ENCODE measurements at regions not wholly inside any gene's neighbourhood (a gene's known extent, or its start where the extent isn't known, plus 50 kb on each side); places are given as distances from the start of the nearest gene placed in this dataset.

DNA sequence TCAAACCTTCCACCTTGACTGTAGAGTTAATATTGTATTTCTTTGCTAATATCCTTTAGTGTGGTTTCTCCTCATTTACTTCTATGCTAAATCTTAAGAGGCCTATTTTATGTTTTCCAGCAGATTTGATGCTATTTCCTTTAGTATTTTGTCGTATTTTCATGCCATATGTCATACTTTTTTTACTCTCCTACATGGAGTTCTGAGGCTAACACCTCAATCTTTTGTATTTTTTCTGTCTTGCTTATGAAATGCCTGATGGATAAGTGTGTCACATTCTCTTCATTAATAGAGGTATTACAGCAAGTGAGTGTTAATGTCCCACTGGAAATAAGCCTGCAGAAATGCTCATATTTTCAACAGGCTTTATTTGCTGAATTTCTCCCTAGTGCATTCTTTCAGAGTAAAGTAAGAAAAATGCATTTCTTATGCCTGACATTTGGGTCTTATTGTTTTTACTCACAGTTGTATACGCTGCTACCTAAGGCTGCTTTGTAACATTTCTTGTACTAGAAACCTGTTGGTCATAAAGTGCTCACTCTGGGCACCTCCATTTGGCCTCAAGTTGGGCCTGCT is 63.2 kb downstream of the DIPK2A start:
- H3K4me1 ChIP-seq (ENCODE audit: control insufficient read depth, low read length) = peaks cover 34% of the 10 kb centered on the region
- H3K4me3 ChIP-seq (ENCODE audit: low read length) = no peak overlapping the region
- no peaks in the 10 kb centered on the region for H3K36me3 ChIP-seq (ENCODE audit: control insufficient read depth, low read length)
- H3K9me2 ChIP-seq (replicated peaks; ENCODE audit: control insufficient read depth, low read length) = no peaks in the 10 kb centered on the region
- TF ChIP-seq, protein P1, sequence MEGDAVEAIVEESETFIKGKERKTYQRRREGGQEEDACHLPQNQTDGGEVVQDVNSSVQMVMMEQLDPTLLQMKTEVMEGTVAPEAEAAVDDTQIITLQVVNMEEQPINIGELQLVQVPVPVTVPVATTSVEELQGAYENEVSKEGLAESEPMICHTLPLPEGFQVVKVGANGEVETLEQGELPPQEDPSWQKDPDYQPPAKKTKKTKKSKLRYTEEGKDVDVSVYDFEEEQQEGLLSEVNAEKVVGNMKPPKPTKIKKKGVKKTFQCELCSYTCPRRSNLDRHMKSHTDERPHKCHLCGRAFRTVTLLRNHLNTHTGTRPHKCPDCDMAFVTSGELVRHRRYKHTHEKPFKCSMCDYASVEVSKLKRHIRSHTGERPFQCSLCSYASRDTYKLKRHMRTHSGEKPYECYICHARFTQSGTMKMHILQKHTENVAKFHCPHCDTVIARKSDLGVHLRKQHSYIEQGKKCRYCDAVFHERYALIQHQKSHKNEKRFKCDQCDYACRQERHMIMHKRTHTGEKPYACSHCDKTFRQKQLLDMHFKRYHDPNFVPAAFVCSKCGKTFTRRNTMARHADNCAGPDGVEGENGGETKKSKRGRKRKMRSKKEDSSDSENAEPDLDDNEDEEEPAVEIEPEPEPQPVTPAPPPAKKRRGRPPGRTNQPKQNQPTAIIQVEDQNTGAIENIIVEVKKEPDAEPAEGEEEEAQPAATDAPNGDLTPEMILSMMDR (IDR thresholded peaks at IDR 0.05; ENCODE audit: low read depth, low read length, poor library complexity, severe bottlenecking) = no peak
- no peak for TF ChIP-seq EZH2phosphoT487 (IDR thresholded peaks at IDR 0.05; ENCODE audit: borderline replicate concordance, low read length)
- H3K4me2 ChIP-seq (ENCODE audit: low read length) = no peak overlapping the region
- H3K79me2 ChIP-seq (ENCODE audit: control insufficient read depth, low read length) = no peaks in the 10 kb centered on the region
- H3K9me3 ChIP-seq (ENCODE audit: control insufficient read depth, insufficient read depth, low read length) = no peaks in the 10 kb centered on the region
- H3F3A ChIP-seq (ENCODE audit: control insufficient read depth, insufficient read depth) = no peaks in the 10 kb centered on the region
- no peaks in the 10 kb centered on the region for H4K20me1 ChIP-seq (ENCODE audit: control insufficient read depth, insufficient read depth, low read depth, low read length)
- no peak overlapping the region for H3K27ac ChIP-seq (ENCODE audit: low read depth, low read length)
- no peaks in the 10 kb centered on the region for H3K27me3 ChIP-seq (ENCODE audit: control insufficient read depth, low read length)

DNA sequence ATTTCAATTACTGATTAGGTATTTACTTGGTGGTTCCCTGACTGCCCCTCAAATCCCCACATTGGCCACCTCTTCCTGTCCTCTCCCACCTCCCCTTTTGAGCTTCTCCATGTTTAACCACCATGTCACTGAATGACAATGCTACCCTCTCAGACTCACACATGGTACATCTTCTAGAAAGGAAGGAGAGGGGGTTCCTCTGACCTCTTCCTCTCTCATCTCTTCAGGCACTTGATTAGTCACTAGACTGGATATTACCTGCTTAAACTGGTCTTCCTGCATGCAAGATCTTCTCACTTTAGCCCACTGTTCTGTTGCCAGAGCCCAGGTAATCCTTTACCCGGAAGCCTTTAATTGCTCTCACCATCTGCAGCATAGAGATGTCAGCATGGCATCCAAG is 64.9 kb downstream of the DIPK2A start:
- TF ChIP-seq EZH2phosphoT487 (IDR thresholded peaks at IDR 0.05; ENCODE audit: borderline replicate concordance, low read length) = no peak
- TF ChIP-seq, protein P1 (IDR thresholded peaks at IDR 0.05; ENCODE audit: low read depth, low read length, poor library complexity, severe bottlenecking) = no peak
- Histone ChIP-seq H3K4me3 (ENCODE audit: low read length) (no peak overlapping the region), H3K27me3 (ENCODE audit: control insufficient read depth, low read length) (no peaks in the 10 kb centered on the region), H4K20me1 (ENCODE audit: control insufficient read depth, insufficient read depth, low read depth, low read length) (no peaks in the 10 kb centered on the region), H3K36me3 (ENCODE audit: control insufficient read depth, low read length) (no peaks in the 10 kb centered on the region), H3K4me1 (ENCODE audit: control insufficient read depth, low read length) (peaks cover 17% of the 10 kb centered on the region), H3K79me2 (ENCODE audit: control insufficient read depth, low read length) (no peaks in the 10 kb centered on the region), H3K9me2 (replicated peaks; ENCODE audit: control insufficient read depth, low read length) (no peaks in the 10 kb centered on the region), H3F3A (ENCODE audit: control insufficient read depth, insufficient read depth) (no peaks in the 10 kb centered on the region), H3K27ac (ENCODE audit: low read depth, low read length) (no peak overlapping the region), H3K4me2 (ENCODE audit: low read length) (no peak overlapping the region), H3K9me3 (ENCODE audit: control insufficient read depth, insufficient read depth, low read length) (no peaks in the 10 kb centered on the region)

DNA sequence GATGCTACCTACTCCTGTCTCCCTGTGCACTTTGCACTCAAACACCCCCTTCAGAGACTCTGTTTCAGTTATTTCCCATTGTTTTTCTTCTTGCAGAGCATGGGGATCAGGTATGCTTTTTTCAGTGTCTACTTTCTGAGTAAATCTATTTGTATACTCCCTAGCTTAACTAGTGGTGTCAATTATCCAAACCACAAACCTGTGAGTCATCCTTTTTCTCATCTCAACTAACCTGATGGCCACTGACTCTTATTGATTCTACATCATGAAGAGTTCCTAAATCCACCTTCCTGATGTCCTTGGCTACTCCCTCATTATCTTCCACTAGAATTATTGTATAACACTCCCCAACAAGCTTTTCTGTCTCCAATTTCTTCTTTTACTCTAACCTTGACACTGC is 68.0 kb downstream of the DIPK2A start:
- Histone ChIP-seq H3K4me3 (ENCODE audit: low read length) (no peak overlapping the region), H3K4me1 (ENCODE audit: control insufficient read depth, low read length) (no peaks in the 10 kb centered on the region), H4K20me1 (ENCODE audit: control insufficient read depth, insufficient read depth, low read depth, low read length) (no peaks in the 10 kb centered on the region), H3K79me2 (ENCODE audit: control insufficient read depth, low read length) (no peaks in the 10 kb centered on the region), H3K27me3 (ENCODE audit: control insufficient read depth, low read length) (no peaks in the 10 kb centered on the region), H3K9me3 (ENCODE audit: control insufficient read depth, insufficient read depth, low read length) (no peaks in the 10 kb centered on the region), H3K27ac (ENCODE audit: low read depth, low read length) (no peak overlapping the region), H3F3A (ENCODE audit: control insufficient read depth, insufficient read depth) (no peaks in the 10 kb centered on the region), H3K36me3 (ENCODE audit: control insufficient read depth, low read length) (no peaks in the 10 kb centered on the region), H3K4me2 (ENCODE audit: low read length) (no peak overlapping the region), H3K9me2 (replicated peaks; ENCODE audit: control insufficient read depth, low read length) (no peaks in the 10 kb centered on the region)
- no peak for TF ChIP-seq EZH2phosphoT487 (IDR thresholded peaks at IDR 0.05; ENCODE audit: borderline replicate concordance, low read length)
- TF ChIP-seq, protein P1 (IDR thresholded peaks at IDR 0.05; ENCODE audit: low read depth, low read length, poor library complexity, severe bottlenecking) = no peak

All from DOHH2 (cell line).